ENCODE measurements at regions not wholly inside any gene's neighbourhood (a gene's known extent, or its start where the extent isn't known, plus 50 kb on each side); places are given as distances from the start of the nearest gene placed in this dataset.

DNA sequence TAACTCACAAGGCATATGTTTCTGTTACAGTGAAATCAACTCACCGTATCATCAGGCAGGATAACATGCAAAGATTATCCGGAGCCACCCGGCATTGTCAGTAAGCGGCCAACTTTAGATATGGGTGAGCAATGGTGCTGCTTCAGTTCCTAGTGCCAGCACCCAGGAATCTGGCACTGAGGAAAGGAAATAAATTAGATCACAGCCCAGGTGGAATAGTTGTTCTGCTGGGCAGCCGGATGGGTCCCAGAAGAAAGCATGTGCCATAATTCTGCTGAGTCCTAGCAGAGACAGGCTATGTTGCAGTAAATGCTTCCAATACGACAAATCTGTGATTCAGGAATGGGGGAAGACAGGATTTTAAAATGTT is 183.6 kb upstream of the SPTLC3 start:
- TF ChIP-seq EZH2 (IDR thresholded peaks at IDR 0.05; ENCODE audit: insufficient read depth, low read length) = no peak
- TF ChIP-seq, protein P1, sequence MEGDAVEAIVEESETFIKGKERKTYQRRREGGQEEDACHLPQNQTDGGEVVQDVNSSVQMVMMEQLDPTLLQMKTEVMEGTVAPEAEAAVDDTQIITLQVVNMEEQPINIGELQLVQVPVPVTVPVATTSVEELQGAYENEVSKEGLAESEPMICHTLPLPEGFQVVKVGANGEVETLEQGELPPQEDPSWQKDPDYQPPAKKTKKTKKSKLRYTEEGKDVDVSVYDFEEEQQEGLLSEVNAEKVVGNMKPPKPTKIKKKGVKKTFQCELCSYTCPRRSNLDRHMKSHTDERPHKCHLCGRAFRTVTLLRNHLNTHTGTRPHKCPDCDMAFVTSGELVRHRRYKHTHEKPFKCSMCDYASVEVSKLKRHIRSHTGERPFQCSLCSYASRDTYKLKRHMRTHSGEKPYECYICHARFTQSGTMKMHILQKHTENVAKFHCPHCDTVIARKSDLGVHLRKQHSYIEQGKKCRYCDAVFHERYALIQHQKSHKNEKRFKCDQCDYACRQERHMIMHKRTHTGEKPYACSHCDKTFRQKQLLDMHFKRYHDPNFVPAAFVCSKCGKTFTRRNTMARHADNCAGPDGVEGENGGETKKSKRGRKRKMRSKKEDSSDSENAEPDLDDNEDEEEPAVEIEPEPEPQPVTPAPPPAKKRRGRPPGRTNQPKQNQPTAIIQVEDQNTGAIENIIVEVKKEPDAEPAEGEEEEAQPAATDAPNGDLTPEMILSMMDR (IDR thresholded peaks at IDR 0.05; ENCODE audit: insufficient read depth, low read depth, low read length) = no peak
